ENCODE measurements at regions not wholly inside any gene's neighbourhood (a gene's known extent, or its start where the extent isn't known, plus 50 kb on each side); places are given as distances from the start of the nearest gene placed in this dataset.
"Not testable (repeated sequence)": the region's sequence is repeated elsewhere in the genome, so short reads cannot be mapped to it uniquely, and the experiment has no call there.

DNA sequence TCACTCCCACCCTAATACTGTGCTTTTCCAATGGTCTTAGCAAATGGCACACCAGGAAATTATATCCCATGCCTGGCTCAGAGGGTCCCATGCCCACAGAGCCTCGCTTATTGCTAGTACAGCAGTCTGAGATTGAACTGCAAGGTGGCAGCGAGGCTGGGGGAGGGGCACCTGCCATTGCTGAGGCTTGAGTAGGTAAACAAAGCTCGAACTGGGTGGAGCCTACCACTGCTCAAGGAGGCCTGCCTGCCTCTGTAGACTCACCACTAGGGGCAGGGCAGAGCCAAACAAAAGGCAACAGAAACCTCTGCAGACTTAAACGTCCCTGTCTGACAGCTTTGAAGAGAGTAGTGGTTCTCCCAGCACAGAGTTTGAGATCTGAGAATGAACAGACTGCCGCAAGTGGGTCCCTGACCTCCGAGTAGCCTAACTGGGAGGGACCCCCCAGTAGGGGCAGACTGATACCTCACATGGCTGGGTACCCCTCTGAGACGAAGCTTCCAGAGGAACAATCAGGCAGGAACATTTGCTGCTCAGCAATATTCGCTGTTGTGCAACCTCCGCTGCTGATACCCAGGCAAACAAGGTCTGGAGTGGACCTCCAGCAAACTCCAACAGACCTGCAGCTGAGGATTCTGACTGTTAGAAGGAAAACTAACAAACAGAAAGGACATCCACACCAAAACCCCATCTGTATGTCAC is 150.7 kb upstream of the FOXA2 start:
- DNase-seq (ENCODE audit: low spot score), result not testable (repeated sequence)

DNA sequence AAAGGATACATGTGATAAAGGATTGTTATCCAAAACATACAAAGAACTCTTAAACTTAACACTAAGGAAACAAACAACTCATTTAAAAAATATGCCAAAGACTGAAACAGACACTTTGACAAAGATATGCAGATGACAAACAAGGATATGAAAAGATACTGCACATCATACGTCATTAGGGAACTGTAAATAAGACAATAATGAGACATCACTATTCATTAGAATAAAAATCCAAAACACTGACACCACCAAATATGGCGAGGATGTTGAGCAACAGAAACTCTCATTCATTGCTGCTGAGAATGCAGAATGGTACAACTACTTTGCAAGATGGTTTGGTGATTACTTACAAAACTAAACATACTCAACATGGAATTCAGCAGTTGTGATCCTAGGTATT is 156.5 kb upstream of the FOXA2 start:
- no peak for DNase-seq (ENCODE audit: low spot score)

DNA sequence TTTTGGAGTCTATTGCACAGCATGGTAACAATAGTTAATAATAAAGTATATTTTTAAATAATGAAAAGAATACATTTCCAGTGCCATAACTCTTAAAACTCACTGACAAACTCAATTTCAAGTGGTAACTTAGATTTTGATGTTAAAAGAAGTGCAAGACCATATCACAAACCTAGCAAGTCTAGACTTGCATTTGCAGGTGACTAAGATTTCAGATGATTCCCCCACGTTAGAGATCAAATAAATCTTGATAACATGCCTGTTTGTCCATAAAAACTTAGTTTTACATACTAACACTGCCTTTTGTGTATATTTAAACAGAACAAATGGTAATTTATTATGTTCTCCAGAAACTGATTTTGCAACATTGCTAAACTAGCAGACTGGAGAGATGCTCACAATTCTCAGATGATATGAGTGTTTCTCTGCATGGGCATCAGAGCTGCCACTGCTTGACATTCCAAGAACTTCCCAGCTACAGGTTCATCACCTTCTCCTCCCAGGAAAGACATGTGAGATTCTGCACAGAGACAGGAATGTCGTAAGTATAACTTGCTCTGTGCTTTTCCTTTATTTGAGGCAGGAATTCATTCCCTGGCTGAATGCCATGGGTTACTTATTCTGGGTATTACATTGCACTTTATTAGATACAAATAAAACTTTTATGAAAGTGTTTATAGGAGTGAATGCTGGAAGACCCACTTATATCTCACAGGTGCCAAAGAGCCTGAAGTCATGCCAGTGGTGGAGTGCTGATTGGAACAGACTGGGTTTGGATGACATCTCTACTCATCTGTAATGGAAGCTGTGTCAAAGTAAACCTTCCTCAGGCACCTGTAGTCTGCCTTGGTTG is 160.2 kb upstream of the FOXA2 start:
- DNase-seq (ENCODE audit: low spot score), result no peak

DNA sequence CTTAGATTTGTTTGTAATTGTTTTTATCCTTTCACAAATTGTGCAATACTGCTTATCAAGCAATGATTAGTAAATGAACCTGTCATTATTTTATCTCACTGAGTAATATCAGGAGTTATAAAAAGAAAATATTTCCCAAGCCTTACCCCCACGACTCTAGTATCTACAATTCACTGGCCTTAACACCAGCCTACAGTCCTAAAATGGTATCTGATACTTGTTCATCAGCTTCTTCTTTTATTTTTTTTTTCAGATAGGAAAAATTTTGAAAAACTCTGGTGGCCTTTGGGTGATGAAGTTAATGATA is 160.8 kb upstream of the FOXA2 start:
- DNase-seq (ENCODE audit: low spot score), result no peak

DNA sequence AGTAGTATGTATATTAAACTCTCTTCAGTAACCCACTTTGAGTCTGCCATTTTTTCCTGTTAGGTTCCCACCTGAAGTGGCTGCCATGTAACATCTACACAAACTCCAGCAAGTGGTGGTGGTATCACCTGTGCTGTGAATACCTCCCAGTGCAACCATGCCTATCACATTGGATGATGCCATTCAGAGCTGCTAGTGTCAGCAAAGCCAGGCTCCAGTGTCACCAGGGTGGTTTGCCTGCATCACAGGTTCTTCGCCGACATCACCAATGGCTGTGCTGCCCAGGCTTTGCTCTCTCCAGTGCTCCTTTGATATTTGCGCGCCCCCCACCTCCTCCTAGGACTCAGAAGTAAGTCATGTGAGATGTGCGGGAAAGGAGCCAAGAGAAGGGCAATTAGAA is 162.6 kb upstream of the FOXA2 start:
- DNase-seq (ENCODE audit: low spot score), result no peak

DNA sequence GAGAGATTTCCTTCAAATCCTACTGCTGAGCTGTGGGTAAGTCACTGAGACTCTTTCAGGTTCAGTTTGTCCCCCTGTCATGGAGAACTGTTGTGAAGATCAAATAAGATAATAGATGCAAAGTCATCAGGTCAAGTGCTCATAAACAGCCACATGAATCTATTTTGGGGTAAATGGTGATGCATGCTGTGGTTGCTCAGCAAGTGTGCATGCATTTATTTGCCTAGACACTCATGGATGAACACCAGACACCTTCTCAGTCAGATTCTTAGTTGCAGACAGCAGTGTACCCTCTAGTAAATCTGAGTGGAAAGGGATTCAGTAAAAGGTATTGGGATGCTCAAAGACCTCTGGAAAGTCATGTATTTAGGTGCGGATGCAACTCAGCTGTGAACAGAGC is 168.0 kb upstream of the FOXA2 start:
- DNase-seq (ENCODE audit: low spot score), result no peak

DNA sequence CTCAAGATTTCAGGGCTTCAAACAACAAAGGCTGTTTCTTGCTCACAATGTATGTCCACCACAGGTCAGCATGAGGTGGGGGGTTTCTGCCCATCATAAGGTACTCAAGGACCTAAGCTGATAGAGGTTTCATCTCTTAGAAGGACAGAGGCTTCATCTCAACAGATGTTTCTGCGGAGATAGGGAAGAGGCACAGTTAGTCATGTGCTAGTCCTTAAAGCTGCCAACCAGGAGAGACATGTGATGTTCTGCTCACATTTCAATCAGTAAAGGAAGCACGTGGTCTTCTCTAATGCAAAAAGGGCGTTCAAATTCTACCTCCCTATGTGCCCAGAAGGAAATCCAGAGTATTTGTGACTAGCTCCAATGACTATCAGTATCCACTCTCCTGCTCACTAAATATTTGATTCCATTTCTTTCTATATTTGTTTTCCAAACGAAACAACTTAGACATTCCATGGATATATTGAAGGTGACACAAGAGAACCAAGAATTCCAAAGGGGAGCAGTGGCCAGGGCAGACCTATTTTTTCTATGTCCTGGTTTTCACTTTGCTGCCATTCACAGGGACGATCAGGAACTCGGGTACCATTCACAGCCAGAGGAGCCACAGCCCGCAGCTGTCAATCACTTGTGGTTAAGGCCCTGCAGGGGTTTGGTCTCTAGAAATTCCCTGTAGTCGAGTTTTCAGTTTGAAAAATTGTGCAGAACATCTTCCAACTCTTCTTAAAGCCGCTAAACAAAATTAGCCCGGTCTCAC is 173.2 kb upstream of the FOXA2 start:
- no peak for DNase-seq (ENCODE audit: low spot score)

DNA sequence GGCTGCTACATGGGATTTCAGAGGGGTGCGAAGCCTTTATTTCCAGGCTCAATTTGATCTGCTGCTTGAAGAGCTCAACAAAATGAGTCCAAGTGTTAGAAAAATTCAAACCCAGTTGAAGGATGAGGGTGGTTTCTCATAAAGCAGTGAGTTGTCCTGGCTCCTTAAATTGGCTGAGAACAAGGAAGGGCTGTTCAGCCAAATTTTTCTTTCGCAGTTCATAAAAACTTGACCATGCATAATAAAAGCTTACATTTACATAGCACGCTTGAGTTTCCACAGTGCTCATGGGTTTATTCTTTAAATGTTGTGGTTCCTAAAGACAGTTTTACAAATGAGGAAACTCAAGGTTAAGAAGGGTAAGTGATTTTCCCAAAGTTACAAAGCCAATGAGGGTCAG is 174.4 kb upstream of the FOXA2 start:
- no peak for DNase-seq (ENCODE audit: low spot score)

DNA sequence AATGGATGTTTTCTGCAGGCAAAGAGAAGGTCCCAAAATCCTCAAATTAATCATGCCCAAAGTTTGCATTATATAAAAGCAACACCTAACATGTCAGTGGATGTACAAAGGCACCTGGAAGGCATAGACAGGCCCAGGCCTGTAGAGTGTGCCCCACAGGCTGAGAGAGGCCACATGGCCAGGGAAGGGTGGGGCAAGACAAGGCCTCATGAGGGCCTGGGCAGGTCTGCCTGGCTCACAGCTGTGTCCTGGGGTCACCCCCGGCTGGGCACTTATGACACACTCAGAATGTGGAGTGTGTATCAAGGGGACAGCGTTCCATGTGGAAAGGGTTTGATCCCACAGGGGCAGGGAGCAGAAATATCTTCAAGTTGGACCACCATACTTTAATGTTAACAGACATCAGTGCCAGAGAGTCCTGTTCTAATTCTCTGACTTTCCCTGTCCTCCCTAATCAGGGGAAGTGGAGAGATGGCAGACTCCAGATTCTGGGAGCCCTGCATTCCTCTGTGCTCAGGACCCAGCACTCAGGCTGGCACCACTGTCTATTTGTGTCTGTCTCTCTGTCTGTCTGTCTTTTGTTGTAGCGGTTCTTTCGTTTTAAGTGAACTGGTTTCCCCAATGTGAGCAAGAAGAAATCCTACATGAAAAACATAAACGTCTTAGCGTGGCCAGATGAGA is 178.3 kb upstream of the FOXA2 start:
- DNase-seq (ENCODE audit: low spot score), result no peak

DNA sequence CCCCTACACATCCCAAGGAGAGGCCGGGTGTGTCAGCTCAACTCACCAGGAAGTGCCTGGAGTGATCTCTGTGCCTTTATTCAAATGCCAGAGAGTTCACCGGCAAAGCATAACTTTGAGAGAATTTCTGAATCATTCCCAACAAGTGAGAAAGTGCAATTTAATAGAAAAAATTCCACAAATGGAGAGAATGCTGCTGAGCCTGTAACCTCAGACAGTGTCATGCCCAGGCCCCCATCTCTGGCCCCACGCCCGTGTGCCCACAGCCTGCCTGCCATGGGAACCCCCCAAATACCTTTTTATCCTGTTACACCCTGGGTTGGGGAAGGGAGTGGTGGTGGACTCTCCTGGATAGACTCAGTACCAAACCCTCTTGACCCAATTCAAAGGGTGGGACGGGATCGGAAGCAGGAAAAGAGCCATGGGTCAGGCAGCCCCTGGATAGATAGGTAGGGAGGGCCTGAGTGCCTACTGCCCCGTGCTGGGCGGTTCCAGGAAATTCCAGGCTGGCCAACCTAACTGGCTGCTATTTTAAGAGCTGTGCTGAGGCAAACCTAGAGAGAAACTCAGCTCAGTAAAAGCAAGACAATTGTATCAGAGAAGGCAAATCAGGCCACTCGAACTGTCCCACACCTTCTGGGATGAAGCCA is 179.0 kb upstream of the FOXA2 start:
- peak; percentile 53 for DNase-seq (ENCODE audit: low spot score)

DNA sequence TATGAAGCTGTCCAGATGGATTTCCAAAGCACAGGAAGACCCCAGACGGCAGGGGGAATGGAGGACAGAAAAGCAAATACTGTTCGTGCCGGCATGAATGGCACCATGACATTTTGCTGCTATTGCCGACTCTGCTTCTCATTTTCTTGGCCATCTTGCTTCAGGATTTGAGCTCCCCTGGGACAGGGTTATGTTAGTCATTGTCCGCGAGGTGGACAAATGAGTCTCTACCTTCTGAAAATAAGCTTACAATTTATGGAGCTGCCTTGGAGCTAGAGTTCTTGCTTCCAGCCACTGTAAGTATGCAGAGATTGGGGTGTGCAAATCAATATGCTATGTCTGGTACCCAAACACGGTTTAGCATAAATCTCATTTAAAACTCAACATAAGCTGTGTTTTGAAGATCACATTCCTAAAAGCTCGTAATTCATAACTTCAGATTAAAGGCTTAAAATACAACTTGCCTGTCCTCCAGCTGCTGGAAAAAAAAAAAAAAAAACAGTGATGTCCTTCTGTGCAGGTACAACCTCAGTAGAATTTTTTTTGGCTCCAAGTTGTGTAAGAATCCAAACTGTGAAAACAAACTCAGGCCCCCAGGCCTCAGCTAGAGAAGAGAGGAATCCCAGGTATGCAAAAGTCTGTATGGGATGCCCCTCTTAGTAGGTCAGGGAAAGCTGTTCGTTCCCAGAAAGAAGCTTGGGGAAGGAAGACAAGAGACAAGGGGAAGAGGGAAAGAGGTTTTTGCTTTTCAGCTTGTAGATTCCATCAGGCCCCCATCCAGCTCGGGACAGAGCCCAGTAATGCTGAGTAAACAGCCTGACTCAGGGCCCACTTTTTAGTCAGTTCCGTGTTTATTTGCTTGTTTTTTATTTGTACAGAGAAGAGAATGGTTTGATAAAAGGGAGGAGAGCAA is 184.2 kb upstream of the FOXA2 start:
- DNase-seq (ENCODE audit: low spot score), result no peak

DNA sequence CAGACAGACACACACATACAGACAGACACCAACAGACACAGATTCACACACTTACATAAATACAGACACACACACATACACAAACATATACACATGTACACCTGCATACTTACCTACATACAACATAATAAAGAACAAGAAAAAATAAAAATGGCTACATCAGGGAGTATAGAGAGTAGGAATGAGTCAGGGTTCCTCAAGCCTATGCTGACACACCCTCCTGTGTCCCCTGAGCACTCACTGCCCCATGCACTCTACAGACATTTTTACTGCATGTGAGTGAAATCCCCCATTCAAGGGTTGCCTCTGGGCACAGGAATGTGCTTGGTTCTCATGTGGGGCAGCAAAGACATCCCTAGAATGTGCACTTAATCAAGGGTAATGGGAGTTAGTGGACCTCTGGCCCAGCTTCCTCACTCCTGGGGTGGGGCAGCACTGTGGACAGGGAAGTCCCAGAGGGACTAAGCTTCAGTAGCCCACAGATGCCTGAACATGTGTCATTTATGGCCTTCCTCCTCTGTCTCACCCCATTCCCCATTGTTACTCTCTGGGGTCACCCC is 185.9 kb upstream of the FOXA2 start:
- DNase-seq (ENCODE audit: low spot score), result no peak

DNA sequence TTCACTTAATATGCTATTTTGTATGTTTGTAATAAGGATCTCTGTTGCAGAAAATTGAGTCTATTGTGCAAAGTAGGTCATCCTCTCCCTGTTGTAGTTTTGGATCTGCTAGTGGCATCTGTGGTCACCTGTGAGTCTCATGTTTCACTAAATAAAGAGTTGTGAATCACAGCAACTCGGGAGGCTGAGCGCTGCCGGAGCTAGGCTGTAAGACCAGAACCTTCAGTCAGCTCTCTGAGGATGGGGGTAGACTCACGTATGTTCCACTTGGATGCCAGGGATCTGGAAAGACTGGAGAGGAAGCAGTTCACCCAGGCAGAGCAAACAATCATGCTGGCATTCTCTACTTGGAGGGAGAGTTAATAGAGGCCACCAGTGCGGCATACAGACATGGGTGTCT is 187.3 kb upstream of the FOXA2 start:
- no peak for DNase-seq (ENCODE audit: low spot score)

DNA sequence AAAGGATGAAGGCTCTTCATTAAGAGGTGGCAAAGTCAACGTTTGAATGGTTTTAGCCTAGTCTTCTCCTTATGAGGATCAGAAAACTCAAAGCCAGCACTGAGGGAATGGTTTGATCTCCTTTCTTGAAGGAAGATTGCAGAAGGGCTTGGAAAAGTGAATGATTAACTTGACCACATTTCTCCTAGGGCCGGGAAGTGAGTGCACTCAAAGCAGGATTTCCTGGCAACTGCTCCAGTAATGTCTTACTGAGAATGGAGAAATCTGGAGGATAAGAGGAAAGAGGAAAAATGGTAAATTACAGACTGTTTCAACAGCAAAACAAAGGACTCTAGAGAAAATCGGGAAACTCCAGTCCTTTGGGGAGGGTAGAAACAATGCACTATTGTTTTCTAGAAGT is 189.0 kb upstream of the FOXA2 start:
- DNase-seq (ENCODE audit: low spot score), result no peak

DNA sequence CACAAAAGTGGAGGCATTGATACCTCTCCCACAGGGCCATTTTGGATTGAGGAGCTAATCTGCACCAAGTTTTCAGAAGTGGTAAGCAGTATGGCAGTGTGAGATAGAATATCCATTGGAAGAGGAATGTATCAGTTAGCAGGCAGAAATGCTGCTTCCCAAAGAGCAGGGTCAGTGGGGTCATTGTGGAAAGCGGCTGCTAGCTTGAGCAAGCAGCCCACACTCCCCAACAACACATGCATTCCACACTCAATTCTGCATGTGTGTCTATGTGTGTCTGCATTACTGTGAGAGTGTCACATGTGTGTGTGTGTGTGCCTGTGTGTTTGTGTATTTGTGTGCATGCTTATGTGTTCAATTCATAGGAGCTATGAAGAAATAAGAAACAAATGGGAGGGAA is 190.9 kb upstream of the FOXA2 start:
- no peak for DNase-seq (ENCODE audit: low spot score)

DNA sequence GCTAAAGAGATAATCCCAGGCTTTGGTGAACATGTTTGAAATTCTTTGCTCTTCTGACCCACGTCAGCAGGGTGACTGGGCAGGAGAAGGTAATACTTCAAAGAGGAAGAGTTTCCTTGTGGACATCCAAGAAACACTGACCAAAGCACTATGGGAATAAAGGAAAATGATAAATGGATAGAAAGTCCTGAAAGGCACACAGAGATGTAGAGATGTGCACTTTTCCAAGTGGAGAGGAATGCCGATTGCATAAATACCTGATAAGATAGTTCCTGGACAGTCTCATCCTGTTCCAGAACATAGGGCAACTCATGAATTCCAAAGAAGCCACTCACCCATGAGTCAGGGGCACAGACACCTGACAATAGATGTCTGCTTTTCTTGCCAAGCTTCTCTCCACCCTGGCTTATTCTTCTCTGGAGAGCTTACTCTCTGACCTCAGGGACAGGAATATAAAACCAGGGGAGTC is 191.3 kb upstream of the FOXA2 start:
- DNase-seq (ENCODE audit: low spot score), result peak; percentile 78

DNA sequence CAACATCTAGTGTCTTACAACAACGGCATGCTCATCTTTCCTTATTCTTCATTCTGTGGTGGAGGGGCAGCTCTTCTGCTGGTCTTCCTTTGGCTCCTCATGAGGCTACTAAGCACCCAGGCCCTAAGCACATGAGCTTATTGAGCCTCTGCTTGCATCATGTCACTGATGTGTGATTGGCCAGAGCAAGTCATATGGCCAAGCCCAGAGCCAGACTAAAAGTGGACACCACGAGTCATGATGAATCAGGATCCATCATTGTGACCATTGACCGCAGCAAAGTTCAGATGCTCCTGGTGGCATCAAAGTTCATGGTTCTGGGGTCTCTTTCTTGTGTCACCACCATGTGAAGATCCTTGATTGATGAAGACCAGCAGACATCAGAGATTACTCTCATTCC is 192.0 kb upstream of the FOXA2 start:
- no peak for DNase-seq (ENCODE audit: low spot score)

DNA sequence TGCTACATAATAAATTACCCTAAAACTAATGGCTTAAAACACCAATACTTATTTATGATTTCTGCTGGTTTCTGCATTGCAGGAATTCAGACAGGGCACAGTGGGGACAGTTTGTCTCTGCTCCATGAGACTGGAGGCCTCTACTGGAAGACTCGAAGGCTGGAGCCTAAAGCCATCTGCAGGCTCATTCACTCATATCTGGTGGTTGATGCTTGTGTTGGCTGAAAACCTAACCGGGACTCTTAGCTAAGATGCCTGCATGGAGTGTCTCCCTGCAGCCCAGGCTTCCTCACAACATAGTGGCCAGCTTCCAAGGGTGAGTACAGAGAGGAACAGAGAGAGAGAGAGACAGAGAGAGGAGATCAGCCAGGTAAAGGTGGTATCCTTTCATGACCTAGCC is 195.5 kb upstream of the FOXA2 start:
- DNase-seq (ENCODE audit: low spot score), result no peak

DNA sequence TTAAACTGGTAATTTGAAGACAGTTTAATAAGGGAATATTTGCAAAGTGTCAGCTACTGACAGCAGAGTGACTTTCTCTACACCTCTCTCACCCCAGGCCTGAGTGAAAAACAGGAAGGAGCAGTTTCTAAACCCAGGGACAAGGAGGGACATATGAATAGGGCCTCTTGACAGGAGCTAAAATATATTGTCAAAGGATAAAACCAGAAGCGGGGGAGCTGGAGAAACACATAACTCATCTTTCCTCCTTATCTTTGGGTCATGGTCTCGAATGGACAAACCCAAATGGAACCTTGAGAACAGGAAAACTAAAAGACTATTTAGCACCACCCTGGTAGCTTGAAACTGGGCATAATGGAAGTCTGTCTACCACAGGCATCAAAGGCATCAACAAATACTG is 197.5 kb upstream of the FOXA2 start:
- no peak for DNase-seq (ENCODE audit: low spot score)

DNA sequence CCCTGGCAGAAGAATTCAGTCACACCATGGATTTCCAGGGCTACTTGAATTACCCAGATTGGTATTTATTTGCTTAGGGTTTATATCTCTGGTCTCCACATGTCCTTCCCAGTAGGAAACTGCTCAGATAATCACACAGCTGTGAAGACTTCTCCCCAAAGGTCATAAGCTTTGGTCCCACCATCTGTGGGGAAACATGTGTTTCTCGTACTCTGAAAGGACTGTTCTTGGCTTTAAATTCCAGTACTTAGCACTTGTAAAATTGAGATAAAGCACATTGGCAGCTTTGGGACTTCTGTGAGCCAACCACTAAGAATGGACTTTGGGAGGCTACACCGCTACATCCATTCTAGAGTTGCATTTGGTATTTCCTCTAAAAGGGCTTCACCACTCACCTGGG is 205.3 kb upstream of the FOXA2 start:
- no peak for DNase-seq (ENCODE audit: low spot score)

DNA sequence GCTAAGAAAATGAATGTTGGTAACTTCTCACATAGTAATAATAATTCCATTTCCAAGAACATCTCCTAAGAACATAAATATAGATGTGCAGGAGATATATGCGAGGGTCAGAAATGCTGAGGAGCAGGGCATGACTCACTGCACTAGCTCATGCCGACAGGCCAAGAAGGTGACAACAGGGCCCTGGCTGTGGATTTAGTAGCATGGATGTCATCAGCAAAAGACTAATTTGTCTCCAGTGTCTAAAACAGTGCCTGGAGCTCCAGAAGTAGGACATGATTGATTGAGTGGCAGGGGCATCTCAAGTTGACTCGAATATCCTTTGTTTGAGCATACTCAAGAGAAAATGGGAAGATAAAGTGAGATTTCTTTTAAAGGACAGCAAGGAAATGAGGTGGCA is 207.0 kb upstream of the FOXA2 start:
- no peak for DNase-seq (ENCODE audit: low spot score)

Measured in kidney capillary endothelial cell (primary cell).